ENCODE measurements at regions not wholly inside any gene's neighbourhood (a gene's known extent, or its start where the extent isn't known, plus 50 kb on each side); places are given as distances from the start of the nearest gene placed in this dataset.

DNA sequence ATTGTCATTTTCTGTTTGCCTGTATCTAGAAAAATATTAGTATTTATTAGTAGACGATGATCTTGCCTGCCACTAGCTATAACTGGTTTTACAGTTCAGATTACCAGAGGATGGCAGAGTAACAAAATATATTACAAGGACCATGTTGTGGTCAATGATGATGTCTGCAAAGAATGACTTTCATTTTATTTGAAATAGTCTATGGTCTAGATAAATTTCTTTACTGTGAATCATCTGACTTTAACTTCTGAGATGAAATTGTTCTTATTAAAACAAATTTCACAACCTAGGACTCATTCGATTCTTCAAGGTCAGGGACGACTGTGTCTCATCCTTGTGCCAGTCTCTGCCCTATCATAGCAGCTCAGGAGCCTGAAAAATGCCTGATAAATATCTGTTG, 637.8 kb upstream of the KLF12 start:
- TF ChIP-seq CTCF (IDR thresholded peaks at IDR 0.05; ENCODE audit: low read depth, low read length) = no peak
- no peak for DNase-seq (ENCODE audit: extremely low read depth, low read depth)

- peak; percentile 61 for DNase-seq (ENCODE audit: extremely low read depth, low read depth)
- no peak for TF ChIP-seq CTCF (IDR thresholded peaks at IDR 0.05; ENCODE audit: low read depth, low read length)
These were observed 636.2 kb upstream of the KLF12 start for GRCh38 chr13:74770361-74770760.

DNA sequence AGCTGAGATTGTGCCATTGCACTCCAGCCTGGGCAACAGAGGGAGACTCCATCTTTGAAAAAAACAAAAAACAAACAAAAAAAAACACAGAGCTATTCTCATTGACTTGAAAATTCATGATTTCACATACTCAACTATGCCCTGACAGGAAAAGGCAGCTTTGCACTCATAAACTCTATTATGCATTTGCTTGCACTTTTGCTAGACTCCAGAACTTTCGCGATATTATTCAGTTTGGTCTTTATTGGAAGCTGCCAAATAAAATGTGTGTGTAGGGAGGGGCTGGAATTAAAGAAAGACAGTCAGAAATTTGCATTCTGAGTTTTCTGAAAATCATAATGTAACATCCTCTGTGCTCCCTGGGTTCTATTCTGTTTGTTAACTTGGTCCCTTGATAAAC, 635.1 kb upstream of the KLF12 start:
- no peak for DNase-seq (ENCODE audit: extremely low read depth, low read depth)
- TF ChIP-seq CTCF (IDR thresholded peaks at IDR 0.05; ENCODE audit: low read depth, low read length) = no peak

GRCh38 chr13:74768521-74769085, 634.4 kb upstream of the KLF12 start:
- no peak for TF ChIP-seq CTCF (IDR thresholded peaks at IDR 0.05; ENCODE audit: low read depth, low read length)
- DNase-seq (ENCODE audit: extremely low read depth, low read depth) = no peak

- DNase-seq (ENCODE audit: extremely low read depth, low read depth) = no peak
- TF ChIP-seq CTCF (IDR thresholded peaks at IDR 0.05; ENCODE audit: low read depth, low read length) = no peak
These were observed 632.8 kb upstream of the KLF12 start for GRCh38 chr13:74767050-74767449.

DNA sequence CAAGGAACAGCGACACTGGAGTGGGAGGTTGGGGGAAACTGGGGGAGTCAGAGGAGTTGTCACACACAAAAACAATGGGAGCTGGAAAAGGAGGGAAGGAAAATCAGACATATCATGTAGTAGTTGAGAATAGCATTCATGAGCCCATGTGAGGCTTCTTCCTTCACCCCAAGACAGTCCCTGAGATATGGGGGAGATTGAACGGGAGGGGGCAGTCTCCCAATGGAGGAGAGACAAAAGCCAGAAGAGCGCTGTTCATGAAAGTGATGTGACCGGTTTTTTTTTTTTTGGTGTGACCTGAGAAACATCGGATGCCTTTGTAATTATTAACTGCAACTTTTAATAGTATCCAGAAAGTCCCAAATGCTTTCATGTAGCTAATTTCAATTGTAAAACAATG, 631.8 kb upstream of the KLF12 start:
- DNase-seq (ENCODE audit: extremely low read depth, low read depth) = no peak
- no peak for TF ChIP-seq CTCF (IDR thresholded peaks at IDR 0.05; ENCODE audit: low read depth, low read length)

GRCh38 chr13:74761801-74762757, 627.9 kb upstream of the KLF12 start:
- TF ChIP-seq CTCF (IDR thresholded peaks at IDR 0.05; ENCODE audit: low read depth, low read length) = no peak
- DNase-seq (ENCODE audit: extremely low read depth, low read depth) = peak; percentile 91

Data from AG09319 (cell line).